Erythroblast (primary cell): ENCODE measurements at regions not wholly inside any gene's neighbourhood (a gene's known extent, or its start where the extent isn't known, plus 50 kb on each side); places are given as distances from the start of the nearest gene placed in this dataset.

Experiments used
- DNase-seq, 2 experiments: peaks; one replicate each; lab custom pipeline; 2025; lab: John Stamatoyannopoulos, UW
- GATA1 ChIP-seq: IDR thresholded peaks from 2 replicates; pipeline ENCODE4 v1.6.1; 2011; ENCODE audit warnings: low read depth, mild to moderate bottlenecking, control low read depth, low read length, moderate library complexity
- POLR2A ChIP-seq: IDR thresholded peaks from 2 replicates; pipeline ENCODE4 v1.6.1; 2011; ENCODE audit warnings: mild to moderate bottlenecking, low read length

DNA sequence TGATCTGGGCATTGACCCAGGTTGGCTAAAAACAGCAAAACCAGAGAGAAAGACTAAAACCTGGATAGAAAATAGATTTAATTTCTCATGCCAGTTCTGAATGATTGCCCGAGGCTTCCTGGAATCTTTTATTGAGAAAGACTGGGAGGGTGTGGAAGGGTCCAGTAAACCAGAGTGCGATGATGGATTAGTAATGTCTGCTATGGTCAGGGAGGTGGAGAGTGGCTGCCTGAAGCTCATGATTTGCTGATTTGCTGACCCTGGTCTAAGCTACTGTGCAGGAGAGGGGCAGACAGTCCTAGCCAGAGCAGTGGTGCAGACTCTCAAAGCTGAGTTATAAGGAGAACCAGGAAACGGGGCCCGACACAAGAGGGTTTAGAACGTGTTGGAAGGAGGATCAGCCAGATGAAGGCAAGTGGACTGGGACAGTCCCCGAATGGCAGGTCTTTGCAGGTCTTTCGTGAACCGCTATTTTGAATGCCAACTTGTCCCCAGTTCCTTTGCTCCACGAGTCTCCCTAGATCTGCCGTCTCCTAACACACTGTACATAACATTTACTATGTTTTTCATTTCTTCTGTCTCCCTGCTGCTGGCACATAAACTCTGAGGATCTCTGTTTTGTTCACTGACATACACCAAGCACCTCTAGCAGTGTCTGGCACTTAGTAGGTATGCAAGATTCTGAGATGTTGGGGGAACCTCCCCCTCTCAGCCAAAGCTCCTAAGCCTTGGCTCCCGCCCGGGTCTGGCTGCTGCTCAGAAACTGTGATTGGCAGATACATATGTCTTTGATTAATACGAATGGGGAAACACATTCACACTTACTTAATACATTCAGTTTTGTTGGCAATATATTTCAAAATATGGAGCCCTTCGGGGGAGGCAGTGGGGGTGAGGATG is 237.3 kb upstream of the TNRC6C start:
- DNase-seq, result no peak
- no peak for TF ChIP-seq POLR2A
- TF ChIP-seq GATA1, result no peak

DNA sequence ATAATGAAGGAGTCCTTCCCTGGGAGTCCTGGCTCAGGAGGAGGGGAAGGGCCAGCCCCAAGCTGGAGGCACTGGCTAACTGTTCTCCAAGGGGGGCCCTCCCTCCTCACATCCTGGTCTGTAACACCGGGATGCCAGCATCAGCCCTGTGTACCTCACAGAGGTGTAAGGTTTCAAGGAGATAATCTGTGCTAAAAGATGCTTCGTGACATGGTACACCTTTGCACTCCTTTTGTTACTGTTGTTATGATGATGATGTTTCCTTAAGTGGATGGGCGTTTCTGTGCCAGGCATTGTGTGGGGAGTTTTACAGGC is 236.7 kb upstream of the TNRC6C start:
- TF ChIP-seq GATA1 (no peak), POLR2A (no peak)
- no peak for DNase-seq

DNA sequence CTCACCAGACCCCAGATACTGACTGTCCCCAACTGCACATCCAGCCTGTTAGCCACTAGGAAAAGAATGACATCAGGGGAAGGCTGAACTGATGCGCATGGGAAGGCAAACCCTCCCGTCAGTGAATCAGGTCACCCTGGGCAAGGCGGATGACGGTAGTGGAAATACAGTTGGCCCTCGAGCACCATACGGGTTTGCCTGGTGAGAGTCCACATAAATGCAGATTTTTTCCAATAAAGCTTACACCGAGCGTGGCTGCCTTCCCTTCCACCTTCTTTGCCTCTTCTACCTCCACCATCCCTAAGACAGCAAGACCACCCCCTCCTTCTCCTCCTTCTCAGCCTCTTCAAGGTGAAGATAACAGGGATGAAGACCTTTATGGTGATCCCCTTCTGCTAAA is 236.1 kb upstream of the TNRC6C start:
- DNase-seq, result no peak

DNA sequence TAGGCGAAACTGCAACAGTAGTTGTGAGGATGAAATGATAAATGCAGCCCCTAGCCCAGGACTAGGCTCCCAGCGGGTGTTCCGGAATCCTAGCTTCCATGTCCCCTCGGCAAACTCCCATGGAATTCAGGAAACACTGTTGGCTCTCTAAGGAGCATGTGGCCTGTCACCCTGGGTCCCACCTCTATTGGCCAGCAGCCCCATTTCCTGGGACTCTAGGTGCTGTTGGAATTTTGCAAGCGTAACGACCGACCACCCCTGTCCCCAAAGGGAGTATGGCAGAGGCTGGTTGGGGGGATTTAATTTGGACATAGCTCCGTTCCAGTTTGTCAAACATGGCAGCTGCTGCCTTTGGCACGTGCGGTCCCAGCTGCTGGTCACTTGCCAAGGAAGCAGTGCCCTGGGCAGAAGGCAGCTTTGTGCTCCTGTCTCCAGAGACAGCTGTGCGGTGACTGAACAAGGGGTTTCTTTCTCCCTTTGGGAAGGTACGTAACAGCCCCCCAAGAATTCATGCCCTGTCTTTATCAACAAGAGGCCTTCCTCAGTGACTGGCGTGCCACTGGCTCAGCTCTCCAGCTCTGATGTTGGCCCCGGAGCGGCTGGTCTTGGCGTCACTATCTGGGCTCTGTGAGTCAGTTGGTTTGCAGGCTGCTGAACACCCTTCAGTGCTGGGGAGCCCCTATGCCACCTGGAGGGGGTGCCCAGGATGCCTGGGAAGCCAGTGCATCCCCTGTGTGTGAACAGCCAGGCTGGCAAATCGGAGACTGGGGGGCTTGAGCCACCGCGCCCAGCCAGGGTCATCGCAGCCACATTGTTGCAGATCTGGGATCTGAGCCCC is 235.2 kb upstream of the TNRC6C start:
- no peak for TF ChIP-seq GATA1
- TF ChIP-seq POLR2A, result no peak
- no peak for DNase-seq

More for the DNA sequence above, 236.1 kb upstream of the TNRC6C start:
- TF ChIP-seq POLR2A (no peak), GATA1 (no peak)

DNA sequence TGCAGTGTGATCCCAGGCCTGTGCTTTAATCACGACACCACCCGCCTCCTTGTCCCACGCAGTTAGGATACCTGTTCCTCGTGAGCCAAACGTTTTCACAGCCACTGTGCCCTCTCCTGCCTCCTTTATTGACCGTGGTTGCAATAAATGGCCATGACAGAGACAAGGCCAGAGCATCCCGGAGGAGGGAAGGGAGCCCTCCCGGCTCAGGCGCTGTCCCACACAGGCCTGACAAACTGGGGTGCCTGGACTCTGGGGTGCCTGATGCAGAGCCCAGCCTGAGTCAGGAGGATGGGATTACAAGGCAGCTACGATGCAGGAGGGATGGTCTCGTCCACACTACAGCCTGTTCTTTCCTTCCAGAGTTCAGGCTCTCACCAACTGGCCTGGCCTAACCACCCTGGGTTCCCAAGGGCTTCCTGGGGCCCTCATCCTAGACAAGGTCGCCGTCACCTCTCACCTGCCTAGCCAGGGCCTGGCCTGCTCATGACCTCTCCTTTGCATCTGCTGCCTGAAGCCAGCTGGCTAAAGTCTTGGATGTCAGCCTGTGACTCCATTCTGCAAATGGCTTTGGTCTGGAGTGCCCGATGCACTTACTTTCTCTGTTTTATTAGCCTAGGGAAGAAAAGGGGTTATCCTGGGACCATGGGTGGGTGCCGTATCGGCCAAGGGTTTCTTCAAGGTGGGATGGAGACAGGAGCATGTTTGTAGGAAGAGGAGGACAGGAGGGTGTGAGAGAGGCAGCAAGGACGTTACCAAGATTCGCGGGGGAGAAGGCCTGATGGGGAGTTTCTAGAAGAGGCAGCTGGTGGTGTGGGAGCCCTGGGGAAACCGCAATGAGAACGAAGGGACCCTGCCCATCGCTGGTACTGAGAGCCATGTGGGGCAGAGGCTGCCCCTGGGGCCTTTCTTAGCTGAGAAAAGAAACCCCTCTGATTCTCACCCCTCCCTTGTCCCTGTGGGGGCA is 234.3 kb upstream of the TNRC6C start:
- TF ChIP-seq GATA1, result no peak
- no peak for TF ChIP-seq POLR2A
- no peak for DNase-seq

DNA sequence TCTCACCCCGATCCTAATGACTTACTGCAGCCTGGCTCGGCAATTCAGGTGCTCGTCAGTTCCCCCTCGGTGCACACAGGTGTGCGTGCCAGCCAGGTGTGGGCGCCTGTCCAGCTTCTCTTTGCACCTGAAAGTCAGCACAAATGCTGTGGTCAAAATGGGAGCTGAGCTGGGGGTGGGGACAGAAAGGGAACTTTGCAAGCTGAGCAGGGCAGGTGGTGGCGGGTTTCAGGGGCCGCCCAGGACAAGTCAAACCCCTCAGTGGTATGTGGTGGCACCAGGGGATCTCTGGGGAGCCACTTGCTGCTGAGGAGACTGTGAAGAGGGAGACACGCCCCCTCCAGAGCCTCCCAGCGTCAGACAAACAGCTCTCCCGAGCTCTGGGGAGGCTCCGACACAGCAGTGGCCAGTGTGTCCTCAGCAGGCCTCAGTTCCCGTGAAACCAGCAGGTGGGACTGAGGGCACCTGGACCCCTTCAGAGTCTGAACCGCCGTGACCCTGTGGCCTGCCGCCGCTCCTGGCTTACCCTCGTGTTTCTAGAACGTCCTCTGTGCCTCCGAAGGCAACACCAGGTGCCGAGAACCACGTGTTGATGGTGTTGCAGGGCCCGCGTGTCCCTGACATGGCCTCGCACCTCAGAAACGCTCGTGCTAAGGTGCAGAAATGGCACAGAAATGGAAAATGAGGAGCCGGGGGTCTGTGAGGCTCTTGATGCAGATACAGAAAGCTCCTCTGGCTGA is 233.5 kb upstream of the TNRC6C start:
- no peak for DNase-seq
- TF ChIP-seq POLR2A (no peak), GATA1 (no peak)

DNA sequence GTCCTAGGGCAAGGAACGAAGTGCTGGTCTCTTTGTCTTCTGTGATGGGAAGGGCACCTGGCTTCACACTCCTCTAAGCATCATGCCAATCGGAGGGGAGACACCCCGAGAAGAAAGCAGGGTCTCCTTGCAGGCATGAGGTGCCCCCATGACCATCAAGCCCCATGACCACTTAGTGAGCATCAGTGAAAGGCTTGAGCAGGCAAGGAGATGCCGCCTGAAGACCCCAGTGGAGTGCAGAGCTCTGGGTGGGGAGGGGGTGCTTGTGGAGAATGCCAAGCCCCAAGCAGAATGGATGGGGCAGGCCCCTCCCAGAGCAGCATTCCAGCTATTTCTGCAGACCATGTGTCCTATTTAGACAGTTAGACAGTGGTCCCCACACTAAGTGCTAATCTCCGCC is 232.7 kb upstream of the TNRC6C start:
- TF ChIP-seq POLR2A, result no peak
- no peak for TF ChIP-seq GATA1
- no peak for DNase-seq

DNA sequence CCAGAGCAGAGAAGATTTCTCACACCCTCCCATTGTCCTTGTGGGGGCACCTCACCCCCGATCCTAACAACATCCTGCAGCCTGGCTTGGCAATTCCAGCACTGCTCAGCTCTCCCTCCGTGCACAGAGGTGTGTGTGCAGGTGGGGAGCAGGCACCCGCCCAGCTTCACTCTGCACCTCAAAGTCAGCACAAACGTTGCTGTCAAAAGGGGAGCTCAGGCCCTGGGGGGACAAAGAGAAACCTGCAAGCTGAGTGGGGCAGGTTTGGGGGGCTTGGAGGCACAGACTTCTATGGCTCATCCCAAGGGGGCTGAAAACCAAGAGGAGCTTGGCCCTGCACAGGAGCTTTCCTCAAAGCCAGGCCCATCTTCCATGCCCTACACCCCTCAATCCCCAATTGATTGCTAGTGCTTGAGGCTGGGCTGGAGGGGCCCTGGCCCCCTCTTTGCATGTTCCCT is 231.9 kb upstream of the TNRC6C start:
- TF ChIP-seq GATA1 (no peak), POLR2A (no peak)
- no peak for DNase-seq

DNA sequence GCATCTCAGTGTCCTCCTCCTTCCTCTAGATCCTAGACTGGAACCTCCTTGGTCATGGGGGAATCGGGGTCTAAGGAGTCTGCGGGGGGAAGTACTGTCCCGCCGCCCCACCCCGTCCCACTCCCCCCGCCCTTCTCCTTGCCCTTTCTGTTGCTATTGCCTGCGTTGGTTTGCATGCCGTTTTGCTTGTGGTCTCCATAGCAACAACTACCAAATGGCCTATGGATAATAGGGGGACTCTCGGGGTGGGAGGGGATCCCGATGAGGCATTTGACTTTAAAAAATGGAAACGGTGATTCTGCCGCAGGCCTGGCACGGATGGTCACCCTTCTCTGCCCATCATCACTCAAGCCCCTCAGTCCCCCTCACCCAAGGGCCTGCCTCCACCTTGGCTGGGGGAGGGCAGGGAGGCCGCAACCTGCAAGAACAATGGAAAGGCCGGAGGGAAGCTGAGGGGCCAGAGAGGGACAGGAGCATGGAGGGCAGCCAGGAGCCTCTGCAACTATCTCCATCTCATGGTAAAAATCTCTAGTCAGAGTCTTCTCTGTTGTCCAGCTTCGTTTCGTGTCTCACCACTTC is 231.4 kb upstream of the TNRC6C start:
- no peak for DNase-seq
- TF ChIP-seq POLR2A (no peak), GATA1 (no peak)

DNA sequence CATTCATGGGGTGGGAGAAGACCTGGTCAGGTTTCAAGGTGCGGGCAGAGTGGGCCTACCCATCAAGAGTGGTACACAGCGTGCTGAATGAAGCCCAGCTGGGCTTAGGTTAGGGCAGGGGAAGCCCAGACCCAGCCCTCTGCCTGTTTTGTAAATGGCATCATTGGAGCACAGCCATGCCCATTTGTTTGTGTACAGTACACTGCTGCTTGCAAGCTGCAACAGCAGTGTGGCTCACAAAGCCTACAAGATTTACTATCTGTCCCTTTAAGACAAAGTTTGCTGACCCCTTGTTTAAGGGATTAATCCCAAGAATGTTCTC is 230.1 kb upstream of the TNRC6C start:
- TF ChIP-seq GATA1, result no peak
- no peak for TF ChIP-seq POLR2A
- DNase-seq, result no peak

DNA sequence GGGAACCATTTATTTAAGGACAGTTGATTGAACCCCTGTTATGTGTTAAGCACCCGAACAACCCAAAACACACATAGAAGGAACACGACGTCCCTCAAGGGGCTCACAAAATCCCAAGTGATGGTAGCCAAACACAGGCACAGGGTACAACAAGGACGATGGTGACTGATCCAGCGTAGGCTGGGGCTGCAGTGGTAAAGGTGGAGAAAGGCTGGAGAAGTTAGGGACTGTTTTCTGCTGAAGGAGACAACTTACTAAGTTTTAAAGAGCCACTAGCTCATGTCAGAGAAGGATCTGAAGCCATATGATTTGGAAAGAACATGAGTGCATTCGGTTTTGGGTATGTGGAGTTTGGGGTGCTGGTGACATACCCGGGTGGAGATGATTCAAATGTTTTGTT is 229.6 kb upstream of the TNRC6C start:
- TF ChIP-seq POLR2A, result no peak
- TF ChIP-seq GATA1, result no peak
- no peak for DNase-seq

DNA sequence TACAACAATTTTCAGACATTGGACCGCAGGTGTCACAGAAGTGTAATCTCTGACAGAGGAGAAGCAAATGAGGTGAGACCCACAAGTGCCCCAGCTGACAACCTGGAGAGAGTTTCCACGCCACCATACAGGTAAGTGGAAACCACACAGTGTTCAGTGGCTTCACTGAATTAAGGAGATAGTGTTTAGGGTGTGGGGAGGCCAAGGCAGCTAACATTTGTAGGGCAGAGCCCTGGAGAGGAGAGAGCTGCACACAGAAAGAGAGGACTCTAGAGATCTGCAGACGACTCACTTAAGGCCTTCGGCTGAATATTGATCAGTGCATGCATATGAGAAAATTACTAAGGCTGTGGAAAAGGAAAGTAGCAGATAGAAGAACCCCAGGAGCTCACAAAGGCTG is 228.9 kb upstream of the TNRC6C start:
- DNase-seq, result no peak
- TF ChIP-seq GATA1 (no peak), POLR2A (no peak)
